Left lung (tissue), 4 donors: ENCODE measurements at regions not wholly inside any gene's neighbourhood (a gene's known extent, or its start where the extent isn't known, plus 50 kb on each side); places are given as distances from the start of the nearest gene placed in this dataset.

ENCODE experiments used
- ATAC-seq: fragments of 200-7000 bp; cut with Tn5 transposase; one replicate; pipeline ENCODE4 v1.9.1; 2020; ENCODE audit warnings: moderate library complexity
- DNase-seq, 4 donors: peaks; one replicate each; pipeline ENCODE4 v3.0.0-alpha.2; 2013 to 2020
- H3K27ac ChIP-seq, 2 donors: fragments of 200-600 bp; sonication (generic) in 1 of 2; one replicate each; pipeline versions ENCODE4 v1.5.0 to v1.8.0; 2020 to 2021
- H3K27me3 ChIP-seq, 2 donors: fragments of 200-600 bp; sonication (generic) in 1 of 2; one replicate each; pipeline versions ENCODE4 v1.5.0 to v1.8.0; 2020 to 2021
- H3K36me3 ChIP-seq, 2 donors: fragments of 200-600 bp; sonication (generic) in 1 of 2; one replicate each; pipeline versions ENCODE4 v1.5.0 to v1.8.0; 2020 to 2021
- H3K4me1 ChIP-seq, 2 donors: fragments of 200-600 bp; one replicate each; pipeline ENCODE4 v1.8.0; 2021
- H3K4me3 ChIP-seq, 2 donors: fragments of 200-600 bp; sonication (generic) in 1 of 2; one replicate each; pipeline versions ENCODE4 v1.5.0 to v1.8.0; 2020 to 2021; ENCODE audit warnings: mild to moderate bottlenecking in 1 of 2
- H3K9me3 ChIP-seq, 2 donors: fragments of 200-600 bp; sonication (generic) in 1 of 2; one replicate each; pipeline versions ENCODE4 v1.5.0 to v1.8.0; 2020 to 2021
- intact Hi-C, 2 donors: fragments of 100-400 bp; cut with DNase I; formaldehyde crosslinking; loops; one replicate each; pipeline versions ENCODE4 v1.11.2 to v1.14.2; 2022
- TF ChIP-seq, protein P1 (sequence below), 2 donors: fragments of 200-600 bp; sonication (generic) in 1 of 2; IDR thresholded peaks; one replicate each; pipeline versions ENCODE4 v1.5.0 to v1.8.0; 2021; ENCODE audit warnings: antibody characterized with exemption in 2 of 2
- donor health status: DM: no; HTN: yes; CAD: no.
- donor health status: DM: no; HTN: no; CAD: no.

DNA sequence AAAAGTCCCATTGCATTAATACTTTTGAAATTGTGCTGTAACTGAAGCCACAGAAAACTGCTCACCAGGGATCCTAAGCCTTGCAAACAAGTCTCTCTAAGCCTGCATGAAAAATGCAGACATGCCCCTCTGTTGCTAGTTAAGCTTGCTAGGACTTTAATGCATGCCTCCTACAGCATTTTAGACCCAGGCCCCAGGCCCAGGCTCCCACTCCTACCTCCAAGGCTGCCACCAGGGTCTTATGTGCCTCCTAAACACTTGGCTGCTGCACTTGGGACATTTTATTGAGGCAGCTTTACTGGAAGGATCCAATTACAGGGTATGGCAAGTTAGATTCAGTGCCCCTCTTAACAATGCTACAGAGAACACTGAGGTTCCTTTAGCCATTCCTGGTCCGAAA, 467.3 kb upstream of the CLINT1 start:
- Histone ChIP-seq H3K4me1 (no peaks in the 10 kb centered on the region), H3K4me3 (no peak overlapping the region), H3K27me3 (no peaks in the 10 kb centered on the region), H3K27ac (no peak overlapping the region), H3K36me3 (no peaks in the 10 kb centered on the region), H3K9me3 (peaks cover 0 to 19% of the 10 kb centered on the region in 2 donors)
- ATAC-seq (no peak), DNase-seq (no peak)
- TF ChIP-seq, protein P1, sequence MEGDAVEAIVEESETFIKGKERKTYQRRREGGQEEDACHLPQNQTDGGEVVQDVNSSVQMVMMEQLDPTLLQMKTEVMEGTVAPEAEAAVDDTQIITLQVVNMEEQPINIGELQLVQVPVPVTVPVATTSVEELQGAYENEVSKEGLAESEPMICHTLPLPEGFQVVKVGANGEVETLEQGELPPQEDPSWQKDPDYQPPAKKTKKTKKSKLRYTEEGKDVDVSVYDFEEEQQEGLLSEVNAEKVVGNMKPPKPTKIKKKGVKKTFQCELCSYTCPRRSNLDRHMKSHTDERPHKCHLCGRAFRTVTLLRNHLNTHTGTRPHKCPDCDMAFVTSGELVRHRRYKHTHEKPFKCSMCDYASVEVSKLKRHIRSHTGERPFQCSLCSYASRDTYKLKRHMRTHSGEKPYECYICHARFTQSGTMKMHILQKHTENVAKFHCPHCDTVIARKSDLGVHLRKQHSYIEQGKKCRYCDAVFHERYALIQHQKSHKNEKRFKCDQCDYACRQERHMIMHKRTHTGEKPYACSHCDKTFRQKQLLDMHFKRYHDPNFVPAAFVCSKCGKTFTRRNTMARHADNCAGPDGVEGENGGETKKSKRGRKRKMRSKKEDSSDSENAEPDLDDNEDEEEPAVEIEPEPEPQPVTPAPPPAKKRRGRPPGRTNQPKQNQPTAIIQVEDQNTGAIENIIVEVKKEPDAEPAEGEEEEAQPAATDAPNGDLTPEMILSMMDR (IDR thresholded peaks at IDR 0.05): no peak
- intact Hi-C loops: no loop called here

DNA sequence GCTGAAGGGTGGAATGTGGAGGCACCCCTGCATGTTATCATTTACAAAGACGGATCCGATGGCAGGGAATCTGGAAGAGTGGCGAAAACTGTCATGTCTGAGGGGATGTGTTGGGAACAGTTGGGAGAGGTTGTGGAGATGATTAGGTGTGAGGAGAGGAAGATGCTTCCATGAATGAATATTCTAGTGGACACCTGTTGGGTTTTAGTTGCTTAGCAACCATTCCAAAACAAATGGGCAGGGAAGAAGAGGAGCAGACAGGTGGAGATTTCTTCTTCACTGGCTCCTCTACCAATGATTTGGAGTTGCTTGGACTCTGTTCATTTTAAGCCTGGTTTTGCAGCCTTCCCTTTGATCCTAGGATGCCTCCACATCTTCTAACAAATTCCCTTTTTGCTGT, 465.3 kb upstream of the CLINT1 start:
- intact Hi-C loops: no loop called here
- TF ChIP-seq, protein P1 (IDR thresholded peaks at IDR 0.05): no peak
- ATAC-seq (no peak), DNase-seq (no peak)
- Histone ChIP-seq H3K27me3 (no peaks in the 10 kb centered on the region), H3K36me3 (no peaks in the 10 kb centered on the region), H3K9me3 (peaks cover 0 to 2% of the 10 kb centered on the region in 2 donors), H3K4me3 (no peak overlapping the region), H3K27ac (no peak overlapping the region), H3K4me1 (no peaks in the 10 kb centered on the region)

DNA sequence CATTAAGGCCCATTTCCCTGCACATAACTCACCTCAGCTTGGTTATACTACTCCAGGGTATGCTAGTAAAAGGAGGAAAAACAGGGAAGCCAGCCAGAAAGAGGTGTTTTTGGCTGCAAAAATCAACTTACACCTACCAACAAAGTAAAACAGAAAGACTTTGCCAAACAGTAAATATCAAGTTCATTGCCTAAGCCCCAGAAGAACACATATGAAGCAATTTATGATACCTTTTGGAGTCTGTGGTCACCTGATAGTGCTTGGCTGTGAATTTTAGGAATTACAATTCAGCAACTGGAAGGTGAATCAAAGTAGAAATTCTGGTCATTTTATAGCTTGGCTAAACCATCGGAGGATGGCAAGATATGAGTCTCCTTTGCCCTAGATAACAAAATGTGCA, 463.7 kb upstream of the CLINT1 start:
- Histone ChIP-seq H3K9me3 (no peaks in the 10 kb centered on the region), H3K27me3 (no peaks in the 10 kb centered on the region), H3K4me3 (no peak overlapping the region), H3K27ac (no peak overlapping the region), H3K36me3 (no peaks in the 10 kb centered on the region), H3K4me1 (no peaks in the 10 kb centered on the region)
- intact Hi-C loops: no loop called here
- no peak for ATAC-seq
- TF ChIP-seq, protein P1 (IDR thresholded peaks at IDR 0.05): no peak
- DNase-seq: no peak

DNA sequence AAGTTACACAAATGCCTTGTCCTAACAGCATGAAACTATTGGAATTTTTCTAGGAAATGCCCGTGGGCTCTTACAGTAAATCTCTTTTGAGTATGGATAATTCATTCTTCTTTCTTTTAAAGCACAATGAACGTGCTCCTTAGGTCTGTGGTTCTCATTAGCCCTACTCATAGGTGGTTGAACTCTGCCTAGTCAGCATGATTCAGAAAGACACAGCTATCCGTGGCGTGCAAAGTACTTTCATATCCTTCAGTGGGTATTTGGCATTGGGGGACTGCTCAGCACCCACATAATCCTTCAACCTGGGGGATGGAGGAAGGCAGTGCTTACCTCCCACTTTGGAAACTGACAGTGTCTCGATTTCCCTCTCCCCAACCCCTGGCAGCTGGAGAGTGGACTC, 462.0 kb upstream of the CLINT1 start:
- intact Hi-C loops: no loop called here
- H3K27me3 ChIP-seq: no peaks in the 10 kb centered on the region
- no peak overlapping the region for H3K4me3 ChIP-seq
- TF ChIP-seq, protein P1 (IDR thresholded peaks at IDR 0.05): no peak
- no peak overlapping the region for H3K27ac ChIP-seq
- ATAC-seq: no peak
- no peak for DNase-seq
- no peaks in the 10 kb centered on the region for H3K36me3 ChIP-seq
- H3K9me3 ChIP-seq: no peaks in the 10 kb centered on the region
- H3K4me1 ChIP-seq: no peaks in the 10 kb centered on the region

DNA sequence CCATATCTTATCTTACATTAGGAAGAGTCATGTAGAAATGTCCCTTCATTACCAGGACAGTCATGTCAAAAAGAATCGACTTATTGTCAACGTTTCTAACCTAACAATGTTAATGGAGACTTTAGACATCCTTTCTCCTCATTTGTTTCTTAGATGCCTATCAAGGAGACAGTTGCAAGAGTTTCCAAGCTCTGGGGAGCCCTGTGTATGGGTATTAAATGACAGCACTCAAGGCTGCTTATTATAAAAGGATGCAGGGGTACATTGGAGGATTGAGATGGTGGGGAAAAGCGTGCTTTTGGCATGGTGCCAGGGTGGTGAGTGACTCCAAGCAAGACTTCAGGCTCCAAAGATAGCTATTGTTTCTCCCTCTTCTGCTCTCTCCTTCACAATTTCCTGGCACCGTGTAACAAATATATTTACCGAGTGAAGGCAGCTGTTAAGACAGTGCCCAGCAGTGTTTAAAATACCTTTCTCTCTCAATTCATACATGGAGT, 461.3 kb upstream of the CLINT1 start:
- no peaks in the 10 kb centered on the region for H3K9me3 ChIP-seq
- DNase-seq (no peak), ATAC-seq (no peak)
- TF ChIP-seq, protein P1 (IDR thresholded peaks at IDR 0.05): no peak
- H3K4me3 ChIP-seq: no peak overlapping the region
- H3K27me3 ChIP-seq: no peaks in the 10 kb centered on the region
- intact Hi-C loops: no loop called here
- no peak overlapping the region for H3K27ac ChIP-seq
- no peaks in the 10 kb centered on the region for H3K36me3 ChIP-seq
- no peaks in the 10 kb centered on the region for H3K4me1 ChIP-seq
